ENCODE measurements at regions not wholly inside any gene's neighbourhood (a gene's known extent, or its start where the extent isn't known, plus 50 kb on each side); places are given as distances from the start of the nearest gene placed in this dataset.

- DNase-seq (ENCODE audit: extremely low read depth in 1 of 4, low spot score in 3 of 4) = no peak
- intact Hi-C loops (cut with micrococcal nuclease) = no loop called here
- ChIA-PET POLR2A (no interaction called here), CTCF (ENCODE audit: low intra/inter-chr PET ratio) (no interaction called here)
- FAIRE-seq = no peak
- Histone ChIP-seq H4K20me1 (replicated peaks; ENCODE audit: control insufficient read depth, insufficient read depth, low read length) (no peaks in the 10 kb centered on the region), H3K79me2 (ENCODE audit: control insufficient read depth, insufficient read depth, low read length) (no peaks in the 10 kb centered on the region), H3K4me3 (no peak overlapping the region), H3K36me3 (ENCODE audit: control insufficient read depth, insufficient read depth, low read length) (no peaks in the 10 kb centered on the region), H3K9me1 (ENCODE audit: control insufficient read depth, insufficient read depth, low read length) (no peaks in the 10 kb centered on the region), H3K4me1 (replicated peaks in 1 of 2; ENCODE audit: control insufficient read depth in 2 of 2, insufficient read depth in 2 of 2, low read length in 2 of 2) (no peaks in the 10 kb centered on the region), H3K27ac (ENCODE audit: extremely low read depth, low read depth, low read length) (no peak overlapping the region), H3K4me2 (ENCODE audit: insufficient read depth, low read length) (no peak overlapping the region), H2AFZ (ENCODE audit: low read depth, low read length) (no peak overlapping the region), H3K27me3 (ENCODE audit: control insufficient read depth in 2 of 2, insufficient read depth in 2 of 2, low read length in 2 of 2) (no peaks in the 10 kb centered on the region), H3K9me3 (replicated peaks; ENCODE audit: control insufficient read depth, insufficient read depth, low read depth, low read length) (no peaks in the 10 kb centered on the region), H3K9ac (ENCODE audit: insufficient read depth in 1 of 2, low read depth in 2 of 2, low read length in 2 of 2) (no peak overlapping the region)
- WGBS (ENCODE audit: insufficient coverage, low coverage, missing lambda C conversion rate) = 0% methylated on average over 3 of the region's 3 CpGs
- in situ Hi-C loops (cut with MboI) = no loop called here
- no peak for ATAC-seq
- TF ChIP-seq ASH1L (IDR thresholded peaks at IDR 0.05; ENCODE audit: borderline replicate concordance, low read depth, partially characterized antibody) (no peak), HDAC1 (IDR thresholded peaks at IDR 0.05) (no peak), ZNF224 (CRISPR knock-in tag; IDR thresholded peaks at IDR 0.05) (no peak), RBM15 (IDR thresholded peaks at IDR 0.05; ENCODE audit: insufficient read depth, low read length) (no peak), SRSF1 (IDR thresholded peaks at IDR 0.05; ENCODE audit: low read depth, low read length) (no peak), PYGO2 (tag; IDR thresholded peaks at IDR 0.05) (no peak)
- BruUV-seq (replicated peaks) = no TSS peak
Observed at GRCh38 chr4:155602351-155603140, 64.1 kb upstream of the GUCY1A1 start.

GRCh38 chr4:155600244-155600643 lies 66.4 kb upstream of the GUCY1A1 start:
- H3K4me1 ChIP-seq (replicated peaks in 1 of 2; ENCODE audit: control insufficient read depth in 2 of 2, insufficient read depth in 2 of 2, low read length in 2 of 2) = no peaks in the 10 kb centered on the region
- H3K9me3 ChIP-seq (replicated peaks; ENCODE audit: control insufficient read depth, insufficient read depth, low read depth, low read length) = no peaks in the 10 kb centered on the region
- H3K9me1 ChIP-seq (ENCODE audit: control insufficient read depth, insufficient read depth, low read length) = no peaks in the 10 kb centered on the region
- H3K4me3 ChIP-seq = no peak overlapping the region
- FAIRE-seq = no peak
- CTCF ChIA-PET (ENCODE audit: low intra/inter-chr PET ratio) = no interaction called here
- H4K20me1 ChIP-seq (replicated peaks; ENCODE audit: control insufficient read depth, insufficient read depth, low read length) = no peaks in the 10 kb centered on the region
- intact Hi-C loops (cut with micrococcal nuclease) = no loop called here
- H3K9ac ChIP-seq (ENCODE audit: insufficient read depth in 1 of 2, low read depth in 2 of 2, low read length in 2 of 2) = no peak overlapping the region
- POLR2A ChIA-PET = no interaction called here
- in situ Hi-C loops (cut with MboI) = no loop called here
- no peak overlapping the region for H3K27ac ChIP-seq (ENCODE audit: extremely low read depth, low read depth, low read length)
- H3K79me2 ChIP-seq (ENCODE audit: control insufficient read depth, insufficient read depth, low read length) = no peaks in the 10 kb centered on the region
- BruUV-seq (replicated peaks) = no TSS peak
- WGBS (ENCODE audit: insufficient coverage, low coverage, missing lambda C conversion rate) = 0% methylated on average over 5 of the region's 5 CpGs
- H3K27me3 ChIP-seq (ENCODE audit: control insufficient read depth in 2 of 2, insufficient read depth in 2 of 2, low read length in 2 of 2) = no peaks in the 10 kb centered on the region
- no peak for DNase-seq (ENCODE audit: extremely low read depth in 1 of 4, low spot score in 3 of 4)
- H3K4me2 ChIP-seq (ENCODE audit: insufficient read depth, low read length) = no peak overlapping the region
- no peak for ATAC-seq
- no peaks in the 10 kb centered on the region for H3K36me3 ChIP-seq (ENCODE audit: control insufficient read depth, insufficient read depth, low read length)
- no peak overlapping the region for H2AFZ ChIP-seq (ENCODE audit: low read depth, low read length)
- TF ChIP-seq BRF1 (IDR thresholded peaks at IDR 0.05; ENCODE audit: borderline replicate concordance, extremely low read depth, insufficient read length) (no peak), BRF2 (IDR thresholded peaks at IDR 0.05; ENCODE audit: borderline replicate concordance, insufficient read depth, insufficient read length) (no peak), DMBX1 (CRISPR knock-in tag; IDR thresholded peaks at IDR 0.05; ENCODE audit: borderline replicate concordance) (no peak), BRD9 (IDR thresholded peaks at IDR 0.05; ENCODE audit: low read depth, partially characterized antibody) (no peak), ATF7 (IDR thresholded peaks at IDR 0.05) (no peak)
- TF ChIP-seq, protein P1, sequence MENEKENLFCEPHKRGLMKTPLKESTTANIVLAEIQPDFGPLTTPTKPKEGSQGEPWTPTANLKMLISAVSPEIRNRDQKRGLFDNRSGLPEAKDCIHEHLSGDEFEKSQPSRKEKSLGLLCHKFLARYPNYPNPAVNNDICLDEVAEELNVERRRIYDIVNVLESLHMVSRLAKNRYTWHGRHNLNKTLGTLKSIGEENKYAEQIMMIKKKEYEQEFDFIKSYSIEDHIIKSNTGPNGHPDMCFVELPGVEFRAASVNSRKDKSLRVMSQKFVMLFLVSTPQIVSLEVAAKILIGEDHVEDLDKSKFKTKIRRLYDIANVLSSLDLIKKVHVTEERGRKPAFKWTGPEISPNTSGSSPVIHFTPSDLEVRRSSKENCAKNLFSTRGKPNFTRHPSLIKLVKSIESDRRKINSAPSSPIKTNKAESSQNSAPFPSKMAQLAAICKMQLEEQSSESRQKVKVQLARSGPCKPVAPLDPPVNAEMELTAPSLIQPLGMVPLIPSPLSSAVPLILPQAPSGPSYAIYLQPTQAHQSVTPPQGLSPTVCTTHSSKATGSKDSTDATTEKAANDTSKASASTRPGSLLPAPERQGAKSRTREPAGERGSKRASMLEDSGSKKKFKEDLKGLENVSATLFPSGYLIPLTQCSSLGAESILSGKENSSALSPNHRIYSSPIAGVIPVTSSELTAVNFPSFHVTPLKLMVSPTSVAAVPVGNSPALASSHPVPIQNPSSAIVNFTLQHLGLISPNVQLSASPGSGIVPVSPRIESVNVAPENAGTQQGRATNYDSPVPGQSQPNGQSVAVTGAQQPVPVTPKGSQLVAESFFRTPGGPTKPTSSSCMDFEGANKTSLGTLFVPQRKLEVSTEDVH (IDR thresholded peaks at IDR 0.05; ENCODE audit: low read depth, partially characterized antibody) = no peak

Measured in K562 (cell line).